MCF 10A (cell line): ENCODE measurements at regions not wholly inside any gene's neighbourhood (a gene's known extent, or its start where the extent isn't known, plus 50 kb on each side); places are given as distances from the start of the nearest gene placed in this dataset.

Experiments used
- BruUV-seq: library from RNA; stranded (reverse); fragments of 400-500 nt; replicated peaks from 2 replicates; lab custom pipeline; 2021; lab: Mats Ljungman, UMichigan
- CTCF ChIA-PET: fragments of 300-600 bp; sonication (Branson Sonifier 250); formaldehyde crosslinking; extraction: SDS; loops from one replicate; lab custom pipeline; 2021; ENCODE audit warnings: antibody characterized with exemption, inconsistent platforms; lab: Yijun Ruan, JAX
- POLR2A ChIA-PET: fragments of 300-600, 350-650 bp; sonication (Branson Sonifier 250); formaldehyde crosslinking; extraction: SDS; loops from one replicate; lab custom pipeline; 2020; ENCODE audit warnings: antibody characterized with exemption, inconsistent platforms; lab: Yijun Ruan, JAX
- DNase-seq: peaks from one replicate; pipeline ENCODE4 v3.0.0-alpha.2; 2018; ENCODE audit not compliant: unreplicated experiment
- H3K27ac Mint-ChIP-seq: one replicate; pipeline ENCODE4 v1.8.0; 2022; ENCODE audit warnings: mild to moderate bottlenecking, low read depth, mixed read lengths; ENCODE audit not compliant: unreplicated experiment
- H3K27me3 Mint-ChIP-seq: one replicate; pipeline ENCODE4 v1.8.0; 2022; ENCODE audit warnings: mixed read lengths; ENCODE audit not compliant: insufficient read depth, unreplicated experiment
- H3K36me3 Mint-ChIP-seq: one replicate; pipeline ENCODE4 v1.8.0; 2022; ENCODE audit warnings: mild to moderate bottlenecking, moderate library complexity, mixed read lengths; ENCODE audit not compliant: insufficient read depth, unreplicated experiment
- H3K4me1 Mint-ChIP-seq: one replicate; pipeline ENCODE4 v1.8.0; 2022; ENCODE audit warnings: mixed read lengths; ENCODE audit not compliant: insufficient read depth, unreplicated experiment
- H3K4me3 Mint-ChIP-seq: one replicate; pipeline ENCODE4 v1.8.0; 2022; ENCODE audit warnings: mild to moderate bottlenecking, moderate library complexity, mixed read lengths; ENCODE audit not compliant: unreplicated experiment
- H3K9me3 Mint-ChIP-seq: one replicate; pipeline ENCODE4 v1.8.0; 2022; ENCODE audit warnings: mixed read lengths; ENCODE audit not compliant: unreplicated experiment
- CTCF ChIP-seq: fragments of 200-600 bp; IDR thresholded peaks from one replicate; pipeline ENCODE4 v1.8.0; 2022; ENCODE audit warnings: antibody characterized with exemption, mild to moderate bottlenecking; ENCODE audit not compliant: unreplicated experiment
- intact Hi-C: fragments of 100-400 bp; cut with micrococcal nuclease; formaldehyde crosslinking; loops from 2 replicates; pipeline ENCODE4 v1.14.1; 2022

GRCh38 chr14:73775339-73776193 is 61.4 kb upstream of the PNMA1 start:
- no peak overlapping the region for H3K27ac Mint-ChIP-seq
- no peaks in the 10 kb centered on the region for H3K9me3 Mint-ChIP-seq
- CTCF ChIA-PET, result interaction anchor here (0.7 to 1.3 kb wide), 2 partner anchors 14 to 21 kb away, joined by 3 to 4 read pairs; no protein-coding TSS in a partner anchor
- no peaks in the 10 kb centered on the region for H3K27me3 Mint-ChIP-seq
- H3K4me3 Mint-ChIP-seq, result no peak overlapping the region
- H3K36me3 Mint-ChIP-seq, result no peaks in the 10 kb centered on the region
- POLR2A ChIA-PET, result interaction anchor here (0.6 to 10.2 kb wide), 3 partner anchors 10 to 52 kb away, joined by 3 to 132 read pairs (median 115); a partner anchor contains a TSS
- no TSS peak for BruUV-seq
- peaks cover 22% of the 10 kb centered on the region for H3K4me1 Mint-ChIP-seq
- no peak for DNase-seq
- intact Hi-C loops, result no loop called here
- TF ChIP-seq CTCF, result no peak

GRCh38 chr14:73774671-73775070 is 60.5 kb upstream of the PNMA1 start:
- POLR2A ChIA-PET, result interaction anchor here (7.2 to 10.2 kb wide), 2 partner anchors 11 to 16 kb away, joined by 115 to 132 read pairs; a partner anchor contains a TSS
- Mint-ChIP-seq H3K27me3 (no peaks in the 10 kb centered on the region), H3K4me3 (no peak overlapping the region), H3K4me1 (peaks cover 31% of the 10 kb centered on the region), H3K36me3 (no peaks in the 10 kb centered on the region), H3K9me3 (no peaks in the 10 kb centered on the region), H3K27ac (no peak overlapping the region)
- CTCF ChIA-PET, result no interaction called here
- no peak for DNase-seq
- intact Hi-C loops, result no loop called here
- TF ChIP-seq CTCF, result no peak
- no TSS peak for BruUV-seq

- Mint-ChIP-seq H3K4me1 (peaks cover 33% of the 10 kb centered on the region), H3K27ac (no peak overlapping the region), H3K9me3 (no peaks in the 10 kb centered on the region), H3K36me3 (no peaks in the 10 kb centered on the region), H3K4me3 (no peak overlapping the region), H3K27me3 (no peaks in the 10 kb centered on the region)
- ChIA-PET POLR2A (interaction anchor here (7.2 to 10.2 kb wide), 2 partner anchors 11 to 16 kb away, joined by 115 to 132 read pairs; a partner anchor contains a TSS), CTCF (no interaction called here)
- BruUV-seq, result no TSS peak
- TF ChIP-seq CTCF, result no peak
- intact Hi-C loops, result no loop called here
- no peak for DNase-seq
Observed at GRCh38 chr14:73774241-73774570, 60.0 kb upstream of the PNMA1 start.

- Mint-ChIP-seq H3K9me3 (no peaks in the 10 kb centered on the region), H3K4me3 (no peak overlapping the region), H3K36me3 (no peaks in the 10 kb centered on the region), H3K27me3 (no peaks in the 10 kb centered on the region), H3K4me1 (peaks cover 38% of the 10 kb centered on the region), H3K27ac (no peak overlapping the region)
- intact Hi-C loops, result no loop called here
- ChIA-PET CTCF (interaction anchor here (1.2 kb wide), 1 partner anchor 101 kb away, joined by 4 read pairs; no protein-coding TSS in a partner anchor), POLR2A (interaction anchor here (7.2 to 10.2 kb wide), 2 partner anchors 12 to 15 kb away, joined by 115 to 132 read pairs; a partner anchor contains a TSS)
- no peak for DNase-seq
- no peak for TF ChIP-seq CTCF
- BruUV-seq, result no TSS peak
Observed at GRCh38 chr14:73773441-73774240, 59.5 kb upstream of the PNMA1 start.
